Neural progenitor cell (in vitro differentiated cells): ENCODE measurements at regions not wholly inside any gene's neighbourhood (a gene's known extent, or its start where the extent isn't known, plus 50 kb on each side); places are given as distances from the start of the nearest gene placed in this dataset.
"Not testable (repeated sequence)": the region's sequence is repeated elsewhere in the genome, so short reads cannot be mapped to it uniquely, and the experiment has no call there.

ENCODE experiments used
- DNase-seq: peaks from one replicate; pipeline ENCODE4 v3.0.0-alpha.2; 2016; ENCODE audit warnings: low spot score
- H2AFZ ChIP-seq: fragments of 200-600 bp; sonication (generic); replicated peaks from 2 replicates; pipeline ENCODE4 v1.6.1; 2016; ENCODE audit warnings: antibody characterized with exemption
- H3F3A ChIP-seq: fragments of 200-600 bp; sonication (generic); 2 replicates; pipeline ENCODE4 v1.6.1; 2016; ENCODE audit warnings: antibody characterized with exemption, low read depth
- H3K27ac ChIP-seq: fragments of 200-600 bp; sonication (generic); 2 replicates; pipeline ENCODE4 v1.5.1; 2016; ENCODE audit warnings: mild to moderate bottlenecking
- H3K27me3 ChIP-seq: fragments of 200-600 bp; sonication (generic); 2 replicates; pipeline ENCODE4 v1.6.1; 2016; ENCODE audit warnings: mild to moderate bottlenecking, moderate library complexity
- H3K36me3 ChIP-seq: fragments of 200-600 bp; sonication (generic); 2 replicates; pipeline ENCODE4 v1.5.1; 2016
- H3K4me1 ChIP-seq: fragments of 200-600 bp; sonication (generic); 2 replicates; pipeline ENCODE4 v1.6.1; 2016; ENCODE audit warnings: mixed run types
- H3K4me2 ChIP-seq: fragments of 200-600 bp; sonication (generic); 2 replicates; pipeline ENCODE4 v1.6.1; 2016
- H3K4me3 ChIP-seq: fragments of 200-600 bp; sonication (generic); 2 replicates; pipeline ENCODE4 v1.5.1; 2016
- H3K79me2 ChIP-seq: fragments of 200-600 bp; sonication (generic); 2 replicates; pipeline ENCODE4 v1.6.1; 2016; ENCODE audit warnings: low read depth
- H3K9ac ChIP-seq: fragments of 200-600 bp; sonication (generic); 2 replicates; pipeline ENCODE4 v1.6.1; 2016
- H3K9me3 ChIP-seq: fragments of 200-600 bp; sonication (generic); 2 replicates; pipeline ENCODE4 v1.5.1; 2016; ENCODE audit warnings: low read depth
- H4K20me1 ChIP-seq: fragments of 200-600 bp; sonication (generic); 2 replicates; pipeline ENCODE4 v1.6.1; 2016; ENCODE audit warnings: low read depth
- H3K27ac Mint-ChIP-seq: 3 replicates; pipeline ENCODE4 v1.8.0; 2021; ENCODE audit warnings: mixed read lengths
- H3K27me3 Mint-ChIP-seq: 2 replicates; pipeline ENCODE4 v1.8.0; 2022; ENCODE audit warnings: low read depth, mild to moderate bottlenecking, inconsistent platforms, moderate library complexity, mixed read lengths; ENCODE audit not compliant: insufficient read depth
- H3K36me3 Mint-ChIP-seq: 3 replicates; pipeline ENCODE4 v1.8.0; 2021; ENCODE audit warnings: mixed read lengths
- H3K4me1 Mint-ChIP-seq: 3 replicates; pipeline ENCODE4 v1.8.0; 2021; ENCODE audit warnings: mixed read lengths
- H3K4me3 Mint-ChIP-seq: 3 replicates; pipeline ENCODE4 v1.8.0; 2021; ENCODE audit warnings: mild to moderate bottlenecking, moderate library complexity, mixed read lengths
- H3K9me3 Mint-ChIP-seq: 3 replicates; pipeline ENCODE4 v1.8.0; 2020; ENCODE audit warnings: mixed read lengths
- CTCF ChIP-seq: fragments of 200-600 bp; sonication (generic); IDR thresholded peaks from 2 replicates; pipeline ENCODE4 v1.5.1; 2017; ENCODE audit warnings: antibody characterized with exemption, mild to moderate bottlenecking
- EZH2 ChIP-seq: fragments of 200-600 bp; sonication (generic); IDR thresholded peaks from 2 replicates; pipeline ENCODE4 v1.6.1; 2017; ENCODE audit warnings: antibody characterized with exemption, mild to moderate bottlenecking, moderate library complexity
- EZH2phosphoT487 ChIP-seq: fragments of 200-600 bp; sonication (generic); IDR thresholded peaks from 2 replicates; pipeline ENCODE4 v1.6.1; 2017; ENCODE audit warnings: antibody characterized with exemption

GRCh38 chr2:142422769-142423168, 292.0 kb upstream of the LRP1B start:
- Mint-ChIP-seq H3K27ac (no peak overlapping the region), H3K9me3 (no peaks in the 10 kb centered on the region), H3K36me3 (no peaks in the 10 kb centered on the region), H3K4me3 (no peak overlapping the region), H3K27me3 (no peaks in the 10 kb centered on the region), H3K4me1 (no peaks in the 10 kb centered on the region)
- Histone ChIP-seq H3K9ac (no peak overlapping the region), H4K20me1 (no peaks in the 10 kb centered on the region), H3K4me1 (no peaks in the 10 kb centered on the region), H3K36me3 (no peaks in the 10 kb centered on the region), H3K27me3 (no peaks in the 10 kb centered on the region), H3K4me3 (no peak overlapping the region), H3K9me3 (no peaks in the 10 kb centered on the region), H3K79me2 (no peaks in the 10 kb centered on the region), H3K4me2 (no peak overlapping the region), H3K27ac (no peak overlapping the region), H3F3A (no peaks in the 10 kb centered on the region), H2AFZ (peak overlapping the region; percentile 18)
- DNase-seq = no peak
- no peak for TF ChIP-seq EZH2phosphoT487
- TF ChIP-seq CTCF = no peak
- no peak for TF ChIP-seq EZH2

GRCh38 chr2:142422041-142422440, 291.2 kb upstream of the LRP1B start:
- Histone ChIP-seq H3K4me1 (no peaks in the 10 kb centered on the region), H3K36me3 (no peaks in the 10 kb centered on the region), H3K9ac (no peak overlapping the region), H4K20me1 (no peaks in the 10 kb centered on the region), H3K27me3 (no peaks in the 10 kb centered on the region), H2AFZ (no peak overlapping the region), H3F3A (no peaks in the 10 kb centered on the region), H3K27ac (no peak overlapping the region), H3K4me2 (no peak overlapping the region), H3K4me3 (no peak overlapping the region), H3K79me2 (no peaks in the 10 kb centered on the region), H3K9me3 (no peaks in the 10 kb centered on the region)
- Mint-ChIP-seq H3K4me1 (no peaks in the 10 kb centered on the region), H3K27me3 (no peaks in the 10 kb centered on the region), H3K36me3 (no peaks in the 10 kb centered on the region), H3K9me3 (no peaks in the 10 kb centered on the region), H3K4me3 (no peak overlapping the region), H3K27ac (no peak overlapping the region)
- DNase-seq = no peak
- no peak for TF ChIP-seq EZH2phosphoT487
- no peak for TF ChIP-seq EZH2
- TF ChIP-seq CTCF = no peak

GRCh38 chr2:142418699-142419098, 287.9 kb upstream of the LRP1B start:
- not testable (repeated sequence) for H3K4me2 ChIP-seq, H3K9me3 Mint-ChIP-seq, H3K36me3 Mint-ChIP-seq, H3K79me2 ChIP-seq, DNase-seq, H3K9me3 ChIP-seq, H3K4me3 Mint-ChIP-seq, H3K27ac Mint-ChIP-seq, H3K9ac ChIP-seq, H3K36me3 ChIP-seq, H3K4me1 Mint-ChIP-seq, H3K4me3 ChIP-seq, H3K27me3 Mint-ChIP-seq, H3K27me3 ChIP-seq, H4K20me1 ChIP-seq, H2AFZ ChIP-seq, H3K4me1 ChIP-seq, H3K27ac ChIP-seq, H3F3A ChIP-seq

GRCh38 chr2:142416996-142417395, 286.2 kb upstream of the LRP1B start:
- H3K36me3 Mint-ChIP-seq = no peaks in the 10 kb centered on the region
- H3K4me1 Mint-ChIP-seq = no peaks in the 10 kb centered on the region
- Histone ChIP-seq H3F3A (no peaks in the 10 kb centered on the region), H3K9ac (no peak overlapping the region), H3K4me3 (no peak overlapping the region), H3K36me3 (no peaks in the 10 kb centered on the region), H3K79me2 (no peaks in the 10 kb centered on the region), H4K20me1 (no peaks in the 10 kb centered on the region), H3K4me2 (no peak overlapping the region), H3K4me1 (no peaks in the 10 kb centered on the region), H2AFZ (no peak overlapping the region), H3K27me3 (no peaks in the 10 kb centered on the region), H3K9me3 (no peaks in the 10 kb centered on the region), H3K27ac (no peak overlapping the region)
- no peaks in the 10 kb centered on the region for H3K9me3 Mint-ChIP-seq
- TF ChIP-seq EZH2 (no peak), EZH2phosphoT487 (no peak), CTCF (no peak)
- peaks cover 2% of the 10 kb centered on the region for H3K27me3 Mint-ChIP-seq
- no peak for DNase-seq
- no peak overlapping the region for H3K27ac Mint-ChIP-seq
- H3K4me3 Mint-ChIP-seq = no peak overlapping the region
